K562 (cell line): ENCODE measurements at regions not wholly inside any gene's neighbourhood (a gene's known extent, or its start where the extent isn't known, plus 50 kb on each side); places are given as distances from the start of the nearest gene placed in this dataset.

Experiments
- CBX5 ChIP-seq: IDR thresholded peaks from 2 replicates; pipeline ENCODE4 v1.6.1; 2014; ENCODE audit warnings: low read depth, borderline replicate concordance
- CREB3 ChIP-seq: fragments of 450-650 bp; conservative IDR thresholded peaks from 2 replicates; pipeline ENCODE4 v1.6.1; 2016; ENCODE audit warnings: missing genetic modification characterization, low read depth, mild to moderate bottlenecking, missing compliant biosample characterization, moderate library complexity
- CTCF ChIP-seq, 3 experiments: IDR thresholded peaks in 2 of 3; conservative IDR thresholded peaks in 1 of 3; 2 replicates each; pipeline ENCODE4 v1.5.1; 2011 to 2012; ENCODE audit warnings: low read length in 3 of 3, mild to moderate bottlenecking in 3 of 3, control low read depth in 2 of 3, improper control_type of control experiment in 1 of 3, inconsistent platforms in 1 of 3, low read depth in 1 of 3, mixed read lengths in 1 of 3, moderate library complexity in 1 of 3; ENCODE audit not compliant: insufficient read depth in 2 of 3
- DNMT1 ChIP-seq: fragments of 450-650 bp; IDR thresholded peaks from 2 replicates; pipeline ENCODE4 v1.6.1; 2016; ENCODE audit warnings: antibody characterized with exemption, mild to moderate bottlenecking
- RNF2 ChIP-seq: sonication (generic); IDR thresholded peaks from 2 replicates; pipeline ENCODE4 v1.6.1; 2016
- SIN3A ChIP-seq, 2 experiments: fragments of 150-350 bp in 1 of 2; IDR thresholded peaks; 2 replicates each; pipeline ENCODE4 v1.6.1; 2011 to 2016; ENCODE audit warnings: borderline replicate concordance in 2 of 2, low read depth in 2 of 2, low read length in 2 of 2, mild to moderate bottlenecking in 2 of 2, moderate library complexity in 2 of 2; ENCODE audit not compliant: control insufficient read depth in 1 of 2
- SMAD1 ChIP-seq: fragments of 150-350 bp; IDR thresholded peaks from 2 replicates; pipeline ENCODE4 v1.6.1; 2014; ENCODE audit warnings: low read length, low read depth; ENCODE audit not compliant: partially characterized antibody
- SMC3 ChIP-seq: conservative IDR thresholded peaks from 2 replicates; pipeline ENCODE4 v1.6.1; 2011; ENCODE audit warnings: low read depth, low read length, improper control_type of control experiment; ENCODE audit not compliant: insufficient read depth
- SREBF1 ChIP-seq: fragments of 150-350 bp; IDR thresholded peaks from 2 replicates; pipeline ENCODE4 v1.6.1; 2014; ENCODE audit warnings: antibody characterized with exemption, low read depth, low read length, borderline replicate concordance
- TCFL5 ChIP-seq: fragments of 250-450 bp; sonication (Bioruptor Pico); conservative IDR thresholded peaks from 2 replicates; pipeline ENCODE4 v1.6.1; 2021; ENCODE audit warnings: mild to moderate bottlenecking, moderate library complexity, matching md5 sums
- XRCC4 ChIP-seq: IDR thresholded peaks from one replicate; pipeline ENCODE4 v1.6.1; 2011; ENCODE audit not compliant: insufficient read depth, insufficient read length; ENCODE audit errors: extremely low read depth
- ZNF134 ChIP-seq: fragments of 250-450 bp; sonication (Bioruptor Pico); conservative IDR thresholded peaks from 2 replicates; pipeline ENCODE4 v1.4.0; 2020
- ZNF282 ChIP-seq: sonication (generic); formaldehyde crosslinking; IDR thresholded peaks from 2 replicates; pipeline ENCODE4 v1.8.1; 2023; ENCODE audit warnings: missing genetic modification reagents
- ZNF398 ChIP-seq: fragments of 250-450 bp; sonication (Bioruptor Pico); IDR thresholded peaks from 2 replicates; pipeline ENCODE4 v1.8.0; 2021; ENCODE audit warnings: moderate library complexity, mild to moderate bottlenecking, inconsistent platforms

GRCh38 chr17:34832376-34832775 is 128.9 kb downstream of the CCT6B start:
- no peak for TF ChIP-seq DNMT1
- TF ChIP-seq SMC3, result no peak
- no peak for TF ChIP-seq CREB3 (tag)
- no peak for TF ChIP-seq ZNF134 (CRISPR knock-in tag)
- TF ChIP-seq SMAD1, result no peak
- no peak for TF ChIP-seq CBX5
- TF ChIP-seq SREBF1, result no peak
- TF ChIP-seq CTCF (IDR thresholded peaks at IDR 0.05 in 2 of 3, conservative IDR thresholded peaks at IDR 0.05 in 1 of 3; ENCODE audit: insufficient read depth in 2 of 3, low read depth in 1 of 3, low read length in 3 of 3), result no peak
- no peak for TF ChIP-seq RNF2
- TF ChIP-seq XRCC4, result no peak
- TF ChIP-seq ZNF282 (CRISPR knock-in tag), result no peak
- no peak for TF ChIP-seq SIN3A (IDR thresholded peaks at IDR 0.05; ENCODE audit: borderline replicate concordance in 2 of 2, control insufficient read depth in 1 of 2, low read depth in 2 of 2, low read length in 2 of 2)
- TF ChIP-seq ZNF398 (CRISPR knock-in tag), result no peak
- no peak for TF ChIP-seq TCFL5
